Activated naive CD4-positive, alpha-beta T cell treated with anti-CD3 and anti-CD28 coated beads, Interleukin-2, amount 50 U/mL, for 72 hours (primary cell): ENCODE measurements at regions not wholly inside any gene's neighbourhood (a gene's known extent, or its start where the extent isn't known, plus 50 kb on each side); places are given as distances from the start of the nearest gene placed in this dataset.
A peak's percentile ranks its signal among the peaks of the same experiment; 100 is the strongest.

Experiments
- ATAC-seq, 2 donors: fragments of 150-1000 bp; cut with Tn5 transposase; 2 replicates each; pipeline ENCODE4 v1.10.0; 2021; ENCODE audit warnings: mild to moderate bottlenecking in 2 of 2, moderate library complexity in 2 of 2
- DNase-seq, 2 donors: peaks; one replicate each; pipeline ENCODE4 v3.0.0; 2021 to 2022; ENCODE audit warnings: low spot score in 2 of 2
- H3K27ac Mint-ChIP-seq, 2 donors: one replicate each; pipeline ENCODE4 v1.8.0; 2022; ENCODE audit warnings: mild to moderate bottlenecking in 2 of 2, mixed read lengths in 2 of 2
- H3K36me3 Mint-ChIP-seq, 2 donors: one replicate each; pipeline ENCODE4 v1.8.0; 2022; ENCODE audit warnings: mixed read lengths in 2 of 2
- H3K9me3 Mint-ChIP-seq, 2 donors: one replicate each; pipeline ENCODE4 v1.8.0; 2022; ENCODE audit warnings: mixed read lengths in 2 of 2

- DNase-seq: no peak
- peaks cover 0 to 4% of the 10 kb centered on the region in 2 donors for H3K9me3 Mint-ChIP-seq
- ATAC-seq: no peak
- H3K27ac Mint-ChIP-seq: no peak overlapping the region
- peaks cover 0 to 11% of the 10 kb centered on the region in 2 donors for H3K36me3 Mint-ChIP-seq
Observed at GRCh38 chr10:125557801-125558505, 125.0 kb downstream of the TEX36 start.

- ATAC-seq (no peak), DNase-seq (no peak)
- peaks cover 0 to 11% of the 10 kb centered on the region in 2 donors for H3K36me3 Mint-ChIP-seq
Observed at GRCh38 chr10:125557311-125557710, 125.7 kb downstream of the TEX36 start.

GRCh38 chr10:125556882-125557281 is 126.1 kb downstream of the TEX36 start:
- ATAC-seq (no peak), DNase-seq (no peak)
- peaks cover 0 to 4% of the 10 kb centered on the region in 2 donors for H3K9me3 Mint-ChIP-seq
- no peak overlapping the region for H3K27ac Mint-ChIP-seq
- H3K36me3 Mint-ChIP-seq: peaks cover 0 to 11% of the 10 kb centered on the region in 2 donors

More at GRCh38 chr10:125557311-125557710, 125.7 kb downstream of the TEX36 start:
- Mint-ChIP-seq H3K27ac (no peak overlapping the region), H3K9me3 (peaks cover 0 to 4% of the 10 kb centered on the region in 2 donors)

- no peak overlapping the region for H3K27ac Mint-ChIP-seq
- H3K36me3 Mint-ChIP-seq: peaks cover 0 to 11% of the 10 kb centered on the region in 2 donors
- H3K9me3 Mint-ChIP-seq: peaks cover 0 to 9% of the 10 kb centered on the region in 2 donors
- DNase-seq (no peak), ATAC-seq (no peak)
Observed at GRCh38 chr10:125555743-125556142, 127.2 kb downstream of the TEX36 start.

- peak overlapping the region in 1 of 2 donors; percentile 70 for H3K27ac Mint-ChIP-seq
- ATAC-seq (no peak), DNase-seq (no peak)
- H3K9me3 Mint-ChIP-seq: peaks cover 0 to 9% of the 10 kb centered on the region in 2 donors
- peaks cover 0 to 11% of the 10 kb centered on the region in 2 donors for H3K36me3 Mint-ChIP-seq
Observed at GRCh38 chr10:125555267-125555666, 127.7 kb downstream of the TEX36 start.

GRCh38 chr10:125554753-125555152 is 128.2 kb downstream of the TEX36 start:
- no peak for ATAC-seq
- H3K36me3 Mint-ChIP-seq: peaks cover 0 to 11% of the 10 kb centered on the region in 2 donors
- H3K27ac Mint-ChIP-seq: no peak overlapping the region
- H3K9me3 Mint-ChIP-seq: peaks cover 0 to 9% of the 10 kb centered on the region in 2 donors
- DNase-seq: no peak

GRCh38 chr10:125554016-125554703 is 128.8 kb downstream of the TEX36 start:
- DNase-seq: no peak
- Mint-ChIP-seq H3K27ac (no peak overlapping the region), H3K9me3 (peaks cover 0 to 9% of the 10 kb centered on the region in 2 donors), H3K36me3 (peaks cover 0 to 11% of the 10 kb centered on the region in 2 donors)
- ATAC-seq: no peak

GRCh38 chr10:125553091-125553490 is 129.9 kb downstream of the TEX36 start:
- H3K27ac Mint-ChIP-seq: no peak overlapping the region
- no peak for DNase-seq
- H3K9me3 Mint-ChIP-seq: peaks cover 0 to 9% of the 10 kb centered on the region in 2 donors
- H3K36me3 Mint-ChIP-seq: peaks cover 0 to 11% of the 10 kb centered on the region in 2 donors
- no peak for ATAC-seq

- peaks cover 0 to 5% of the 10 kb centered on the region in 2 donors for H3K9me3 Mint-ChIP-seq
- no peak for DNase-seq
- H3K36me3 Mint-ChIP-seq: peaks cover 0 to 7% of the 10 kb centered on the region in 2 donors
- no peak overlapping the region for H3K27ac Mint-ChIP-seq
- no peak for ATAC-seq
Observed at GRCh38 chr10:125551247-125551646, 131.7 kb downstream of the TEX36 start.

- ATAC-seq (no peak), DNase-seq (no peak)
- Mint-ChIP-seq H3K36me3 (no peaks in the 10 kb centered on the region), H3K27ac (no peak overlapping the region), H3K9me3 (peaks cover 0 to 5% of the 10 kb centered on the region in 2 donors)
Observed at GRCh38 chr10:125550362-125550761, 132.6 kb downstream of the TEX36 start.

- no peak for DNase-seq
- Mint-ChIP-seq H3K9me3 (peaks cover 0 to 5% of the 10 kb centered on the region in 2 donors), H3K27ac (no peak overlapping the region), H3K36me3 (no peaks in the 10 kb centered on the region)
- ATAC-seq: no peak
Observed at GRCh38 chr10:125549653-125550052, 133.3 kb downstream of the TEX36 start.

- Mint-ChIP-seq H3K27ac (no peak overlapping the region), H3K9me3 (peaks cover 0 to 5% of the 10 kb centered on the region in 2 donors), H3K36me3 (no peaks in the 10 kb centered on the region)
- ATAC-seq: no peak
- DNase-seq: no peak
Observed at GRCh38 chr10:125548878-125549277, 134.1 kb downstream of the TEX36 start.

GRCh38 chr10:125548356-125548755 is 134.6 kb downstream of the TEX36 start:
- Mint-ChIP-seq H3K27ac (no peak overlapping the region), H3K36me3 (no peaks in the 10 kb centered on the region), H3K9me3 (peaks cover 0 to 5% of the 10 kb centered on the region in 2 donors)
- DNase-seq (no peak), ATAC-seq (no peak)

- H3K36me3 Mint-ChIP-seq: no peaks in the 10 kb centered on the region
- ATAC-seq (no peak), DNase-seq (no peak)
- H3K9me3 Mint-ChIP-seq: peaks cover 0 to 5% of the 10 kb centered on the region in 2 donors
- H3K27ac Mint-ChIP-seq: no peak overlapping the region
Observed at GRCh38 chr10:125547010-125547650, 135.8 kb downstream of the TEX36 start.

GRCh38 chr10:125543796-125544195 is 139.2 kb downstream of the TEX36 start:
- no peaks in the 10 kb centered on the region for H3K36me3 Mint-ChIP-seq
- ATAC-seq: no peak
- no peaks in the 10 kb centered on the region for H3K9me3 Mint-ChIP-seq
- no peak for DNase-seq
- no peak overlapping the region for H3K27ac Mint-ChIP-seq

- DNase-seq: no peak
- no peak for ATAC-seq
- H3K36me3 Mint-ChIP-seq: no peaks in the 10 kb centered on the region
- peak overlapping the region in 1 of 2 donors; percentile 55 for H3K27ac Mint-ChIP-seq
- no peaks in the 10 kb centered on the region for H3K9me3 Mint-ChIP-seq
Observed at GRCh38 chr10:125538947-125539731, 143.8 kb downstream of the TEX36 start.
